Endometrium (tissue), 2 donors: ENCODE measurements at regions not wholly inside any gene's neighbourhood (a gene's known extent, or its start where the extent isn't known, plus 50 kb on each side); places are given as distances from the start of the nearest gene placed in this dataset.

ENCODE experiments used
- FAIRE-seq: peaks from 2 replicates; lab custom pipeline; 2012; peaks lifted over from hg19 to GRCh38; lab: Jason Lieb, UNC
- donor health status: control.
- donor health status: control.

DNA sequence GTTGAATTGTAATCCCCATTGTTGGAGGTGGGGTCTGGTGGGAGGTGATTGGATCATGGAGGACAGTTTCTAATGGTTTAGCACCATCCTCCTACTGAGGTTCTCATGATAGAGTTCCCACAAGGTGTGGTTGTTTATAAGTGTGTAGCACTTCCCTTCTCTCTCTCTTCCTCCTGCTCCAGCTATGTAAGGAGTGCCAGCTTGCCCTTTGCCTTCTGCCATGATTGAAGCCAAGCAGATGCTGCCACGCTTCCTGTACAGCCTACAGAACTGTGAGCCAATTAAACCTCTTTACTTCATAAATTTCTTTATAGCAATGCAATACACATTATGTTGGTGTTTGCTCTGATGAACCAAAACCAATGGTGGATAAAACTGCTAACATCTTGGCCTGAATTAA is 238.2 kb downstream of the EFNB2 start:
- FAIRE-seq: no peak

DNA sequence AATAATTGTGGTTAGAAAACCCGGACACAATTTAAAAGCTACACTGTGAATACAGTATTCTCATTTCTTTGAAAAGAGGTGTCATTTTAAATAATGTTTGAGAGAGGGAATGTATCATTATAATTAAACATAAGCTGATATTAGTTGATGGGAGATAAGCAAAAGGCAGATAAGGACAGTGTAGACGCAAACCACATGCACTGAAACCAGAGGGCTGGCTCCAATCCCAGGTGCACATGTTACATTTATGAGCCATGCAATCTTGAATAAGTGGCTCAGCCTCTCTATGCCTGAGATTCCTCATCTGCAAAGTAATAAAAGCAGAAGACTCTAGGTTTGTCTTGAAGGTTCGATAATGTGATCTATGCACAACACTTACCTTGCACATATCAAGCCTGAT is 238.7 kb downstream of the EFNB2 start:
- no peak for FAIRE-seq

- FAIRE-seq: no peak
Measured at GRCh38 chr13:106295971-106296370, 239.5 kb downstream of the EFNB2 start.

GRCh38 chr13:106291006-106291405 is 244.5 kb downstream of the EFNB2 start:
- FAIRE-seq: no peak

- FAIRE-seq: no peak
Measured at GRCh38 chr13:106287351-106287750, 248.1 kb downstream of the EFNB2 start.

GRCh38 chr13:106286811-106287210 is 248.7 kb downstream of the EFNB2 start:
- no peak for FAIRE-seq

- FAIRE-seq: no peak
Measured at GRCh38 chr13:106284358-106284757, 251.1 kb downstream of the EFNB2 start.

DNA sequence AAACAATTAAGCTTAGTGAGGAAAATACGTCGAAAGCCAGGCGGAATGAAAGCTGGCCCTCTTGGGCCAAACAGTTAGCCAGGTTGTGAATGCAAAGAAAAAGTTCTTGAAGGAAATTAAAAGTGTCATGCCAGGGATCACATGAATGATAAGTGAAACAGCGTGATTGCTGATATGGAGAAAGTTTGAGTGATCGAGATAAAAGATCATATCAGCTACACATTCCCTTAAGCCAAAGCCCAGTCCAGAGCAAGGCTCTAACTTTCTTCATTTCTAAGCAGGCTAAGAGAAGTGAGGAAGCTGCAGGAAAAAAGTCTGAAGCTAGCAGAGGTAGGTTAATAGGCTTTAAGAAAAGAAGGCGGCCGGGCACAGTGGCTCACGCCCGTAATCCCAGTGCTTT is 254.0 kb downstream of the EFNB2 start:
- no peak for FAIRE-seq

GRCh38 chr13:106277484-106278154 is 257.8 kb downstream of the EFNB2 start:
- FAIRE-seq: no peak

DNA sequence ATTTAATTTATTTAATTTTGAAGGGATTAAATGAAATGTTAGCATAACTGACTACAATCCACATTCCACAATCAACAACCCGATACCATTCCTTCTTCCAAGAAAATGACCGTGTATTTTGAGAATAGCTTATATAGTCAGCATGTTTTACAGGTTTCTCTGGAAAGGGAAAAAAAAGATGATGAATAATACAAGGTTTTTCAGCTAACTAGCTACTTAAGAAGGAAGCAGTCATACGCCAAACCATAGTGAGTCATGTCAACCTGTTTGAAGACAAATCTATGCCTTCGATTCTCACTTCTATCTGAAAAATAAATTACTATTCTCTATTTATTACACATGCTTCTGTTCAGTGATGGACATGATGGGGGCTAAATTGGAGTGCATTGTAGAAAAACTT is 258.6 kb downstream of the EFNB2 start:
- FAIRE-seq: no peak

GRCh38 chr13:106275446-106276032 is 259.9 kb downstream of the EFNB2 start:
- no peak for FAIRE-seq

DNA sequence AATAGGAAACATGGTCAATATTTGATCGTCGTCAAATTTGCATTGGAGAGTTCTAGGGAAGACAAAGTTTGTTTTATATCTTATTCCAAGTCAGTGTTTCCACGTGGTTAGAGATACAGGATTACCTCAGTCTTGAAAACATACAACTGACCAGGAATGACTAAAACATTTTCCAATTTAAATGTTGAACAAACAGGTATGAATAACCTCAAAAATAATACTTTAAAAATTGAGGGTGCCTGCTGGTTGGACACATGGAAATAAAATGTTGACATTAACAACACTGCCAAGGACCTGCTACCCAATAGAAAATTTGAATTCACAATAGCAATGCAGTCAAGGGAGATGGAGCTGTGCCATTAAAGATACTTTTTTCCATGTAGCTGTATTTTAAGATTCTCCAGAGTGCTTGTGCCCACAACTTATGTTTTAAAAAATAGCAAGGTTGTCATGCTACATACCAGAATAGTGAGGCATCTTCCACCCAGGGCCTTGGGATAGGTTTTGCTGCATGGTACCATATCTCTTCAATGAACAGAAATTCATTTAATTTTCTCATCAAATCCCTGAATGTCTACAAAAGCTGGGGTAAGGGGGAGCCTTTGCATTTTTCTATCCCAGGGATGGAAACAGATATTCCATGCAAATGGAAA is 260.8 kb downstream of the EFNB2 start:
- no peak for FAIRE-seq

- FAIRE-seq: no peak
Measured at GRCh38 chr13:106263801-106264200, 271.7 kb downstream of the EFNB2 start.

DNA sequence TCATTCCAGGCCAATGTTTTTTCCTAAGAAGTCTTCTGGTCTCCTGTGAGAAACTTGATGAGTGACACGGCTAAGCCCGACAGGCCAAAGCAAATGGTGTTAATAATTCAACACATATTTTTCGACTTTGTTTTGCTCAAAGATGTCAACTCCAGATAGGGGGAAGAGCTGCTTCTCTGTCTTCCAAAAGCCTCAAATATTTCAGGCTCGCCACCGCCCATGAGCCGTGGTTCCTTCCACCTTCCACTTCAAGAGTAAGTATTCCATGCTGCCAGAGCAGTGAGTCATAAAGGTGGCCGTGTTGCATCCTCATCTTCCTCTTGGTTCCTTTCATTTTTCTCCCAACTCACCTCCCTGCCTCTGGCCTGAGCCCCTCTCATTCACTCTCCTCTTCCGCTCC is 272.6 kb downstream of the EFNB2 start:
- no peak for FAIRE-seq

DNA sequence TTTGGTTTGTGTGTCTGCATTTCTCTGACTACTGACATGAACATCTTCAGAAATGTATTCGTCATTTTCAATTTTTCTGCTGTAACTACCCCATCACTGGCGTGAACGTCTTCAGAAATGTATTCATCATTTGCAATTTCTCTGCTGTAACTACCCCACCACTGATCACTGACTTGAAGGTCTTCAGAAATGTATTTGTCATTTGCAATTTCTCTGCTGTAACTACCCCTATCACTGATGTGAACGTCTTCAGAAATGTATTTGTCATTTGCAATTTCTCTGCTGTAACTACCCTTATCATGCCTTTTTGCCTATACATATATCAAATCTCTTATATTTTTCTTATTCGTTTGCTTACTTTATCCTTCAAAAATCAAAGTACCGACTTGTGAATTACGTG is 274.0 kb downstream of the EFNB2 start:
- FAIRE-seq: no peak

GRCh38 chr13:106260352-106260751 is 275.1 kb downstream of the EFNB2 start:
- FAIRE-seq: no peak

GRCh38 chr13:106259928-106260327 is 275.5 kb downstream of the EFNB2 start:
- FAIRE-seq: no peak

GRCh38 chr13:106246666-106247188 is 288.7 kb downstream of the EFNB2 start:
- no peak for FAIRE-seq

DNA sequence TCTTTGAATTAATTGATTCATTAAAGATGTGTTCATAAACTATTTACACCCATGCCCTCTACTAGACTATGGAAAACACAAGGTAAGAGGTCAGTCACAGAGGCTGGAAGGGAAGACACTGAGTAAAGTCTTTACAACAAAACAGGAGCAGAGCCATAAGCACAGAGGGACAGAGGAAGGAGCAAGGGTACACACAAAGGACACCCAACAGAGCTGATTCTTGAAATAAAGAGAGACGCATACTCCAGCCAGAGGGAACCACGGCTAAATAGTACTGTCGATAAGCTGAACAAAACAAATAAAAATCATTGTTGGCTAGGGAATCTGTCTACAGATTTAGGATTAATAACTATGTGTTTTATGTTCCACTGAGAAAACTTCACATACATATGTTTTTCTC is 289.2 kb downstream of the EFNB2 start:
- FAIRE-seq: no peak

DNA sequence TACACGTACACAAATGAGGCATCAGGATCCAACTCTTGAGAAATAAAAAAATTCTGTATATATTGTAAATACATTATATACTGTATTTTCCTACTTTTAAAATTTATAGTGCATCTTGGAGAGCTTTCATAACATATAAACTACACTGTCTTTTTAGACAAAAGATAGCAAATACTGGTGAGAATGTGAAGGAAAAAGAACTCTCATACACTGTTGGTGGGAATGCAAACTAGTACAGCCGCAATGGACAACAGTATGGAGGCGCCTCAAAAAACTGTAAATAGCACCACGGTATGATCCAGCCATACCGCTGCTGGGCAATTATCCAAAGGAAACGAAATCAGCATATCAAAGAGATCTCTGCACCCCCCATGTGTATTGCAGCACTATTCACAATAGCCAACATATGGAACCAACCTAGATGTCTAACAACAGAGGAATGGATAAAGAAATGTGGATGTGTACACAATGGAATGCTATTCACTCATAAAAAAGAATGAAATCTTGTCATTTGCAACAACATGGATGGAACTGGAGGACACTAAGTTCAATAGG is 292.4 kb downstream of the EFNB2 start:
- no peak for FAIRE-seq

DNA sequence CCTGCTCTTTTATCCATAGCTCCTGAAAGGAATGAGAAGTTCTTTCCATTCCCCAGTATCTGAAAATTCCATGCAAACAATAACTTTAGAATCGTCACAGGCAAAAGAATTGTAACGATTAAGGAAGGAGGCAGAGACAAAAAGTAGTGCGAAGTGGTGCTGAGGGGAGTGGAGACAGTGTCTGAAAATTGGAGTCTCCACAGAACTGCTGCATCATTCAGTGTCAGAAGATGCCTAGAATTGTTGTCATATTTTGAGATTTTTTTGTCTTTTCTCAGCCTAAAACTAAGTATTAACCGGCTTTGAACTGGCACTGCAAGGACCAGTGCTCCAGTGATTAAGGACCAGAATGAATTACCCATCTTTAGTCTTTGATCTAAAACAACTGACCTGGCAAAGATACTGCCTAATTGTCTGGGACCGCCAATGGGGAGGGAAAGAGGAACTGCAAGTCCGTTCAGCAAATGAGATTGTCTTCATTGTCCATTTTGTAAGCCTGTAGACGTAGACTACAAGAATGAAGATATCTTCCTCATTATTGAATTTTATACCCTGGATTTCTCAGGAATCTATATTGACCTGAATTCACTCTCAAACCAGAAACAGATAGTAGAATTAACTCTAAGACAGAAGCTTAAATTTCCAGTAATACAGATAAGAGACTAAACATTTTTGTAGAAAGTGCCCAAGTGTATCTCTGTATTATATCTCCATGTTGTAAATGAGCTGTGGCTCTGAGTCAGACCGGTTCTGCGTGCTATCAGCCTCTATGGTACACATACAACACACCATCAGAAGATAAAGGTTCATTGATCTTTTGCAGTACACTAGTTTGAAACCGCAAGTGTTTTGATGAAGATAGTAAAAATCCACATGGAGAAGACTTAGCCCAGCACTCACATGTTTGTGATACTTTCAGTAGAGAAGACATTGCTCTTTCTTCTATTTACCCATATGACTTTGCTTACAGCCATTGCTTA is 293.2 kb downstream of the EFNB2 start:
- FAIRE-seq: no peak

DNA sequence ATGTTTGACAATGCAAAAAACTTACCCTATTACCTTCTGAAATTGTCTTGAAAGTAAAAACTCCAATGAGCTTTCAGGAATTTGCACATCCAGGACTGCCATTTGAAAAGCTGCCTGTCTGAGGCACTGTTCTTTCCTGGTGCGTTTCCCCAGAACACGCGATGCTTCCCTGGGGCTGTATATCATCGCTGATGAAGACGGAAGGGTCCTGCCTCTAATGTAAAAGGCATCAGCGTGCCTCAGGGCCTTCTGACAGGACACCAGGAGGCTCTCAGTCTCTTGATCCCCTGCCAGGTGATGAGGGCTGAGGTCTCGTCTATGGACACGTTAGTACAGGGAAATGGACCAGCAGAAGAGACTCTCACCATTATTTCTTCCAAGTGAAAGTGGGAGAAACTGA is 296.8 kb downstream of the EFNB2 start:
- no peak for FAIRE-seq
